Esophagus muscularis mucosa (tissue), 4 donors: ENCODE measurements at regions not wholly inside any gene's neighbourhood (a gene's known extent, or its start where the extent isn't known, plus 50 kb on each side); places are given as distances from the start of the nearest gene placed in this dataset.
"Not testable (repeated sequence)": the region's sequence is repeated elsewhere in the genome, so short reads cannot be mapped to it uniquely, and the experiment has no call there.

ENCODE experiments used
- DNase-seq: peaks from one replicate; pipeline ENCODE4 v3.0.0-alpha.2; 2017; ENCODE audit errors: extremely low spot score
- H3K27ac ChIP-seq, 4 donors: fragments of 200-600 bp; sonication (generic); replicated peaks in 1 of 4; 1 replicate in 3 of 4; 2 replicates in 1 of 4; pipeline ENCODE4 v1.5.1; 2016 to 2019; ENCODE audit warnings: mild to moderate bottlenecking in 1 of 4
- H3K27me3 ChIP-seq, 4 donors: fragments of 200-600 bp; sonication (generic); one replicate each; pipeline versions ENCODE4 v1.5.1 to v1.6.0; 2016 to 2019
- H3K36me3 ChIP-seq, 4 donors: fragments of 200-600 bp; sonication (generic); one replicate each; pipeline ENCODE4 v1.5.1; 2016 to 2019
- H3K4me1 ChIP-seq, 4 donors: fragments of 200-600 bp; sonication (generic); one replicate each; pipeline ENCODE4 v1.5.1; 2016 to 2019
- H3K4me3 ChIP-seq, 4 donors: fragments of 200-600 bp; sonication (generic); 1 replicate in 2 of 4; 2 replicates in 2 of 4; pipeline ENCODE4 v1.5.1; 2016 to 2019; ENCODE audit warnings: mild to moderate bottlenecking in 4 of 4, moderate library complexity in 1 of 4
- H3K9me3 ChIP-seq, 4 donors: fragments of 200-600 bp; sonication (generic); 1 replicate in 3 of 4; 2 replicates in 1 of 4; pipeline ENCODE4 v1.5.1; 2016 to 2019
- CTCF ChIP-seq, 3 experiments: fragments of 200-600 bp in 2 of 3; fragments of 450-650 bp in 1 of 3; sonication (generic) in 2 of 3; IDR thresholded peaks; one replicate each; pipeline ENCODE4 v1.5.1; 2017 to 2019; ENCODE audit warnings: antibody characterized with exemption in 3 of 3, mild to moderate bottlenecking in 2 of 3, moderate library complexity in 1 of 3
- EP300 ChIP-seq: sonication (generic); formaldehyde crosslinking; IDR thresholded peaks from one replicate; pipeline ENCODE4 v1.6.1; 2017; ENCODE audit warnings: antibody characterized with exemption
- POLR2A ChIP-seq: fragments of 450-650 bp; IDR thresholded peaks from one replicate; pipeline ENCODE4 v1.6.1; 2017; ENCODE audit warnings: antibody characterized with exemption, moderate library complexity, mild to moderate bottlenecking, low read depth
- POLR2AphosphoS5 ChIP-seq, 2 donors: sonication (generic); formaldehyde crosslinking; IDR thresholded peaks; one replicate each; pipeline ENCODE4 v1.6.1; 2017; ENCODE audit warnings: antibody characterized with exemption in 2 of 2
- WGBS: methylation state at CpG from one replicate; pipeline ENCODE4 v1.1.5; 2018; 5-methylcytosine and 5-hydroxymethylcytosine counted together
- intact Hi-C: fragments of 100-400 bp; cut with DNase I; formaldehyde crosslinking; loops from one replicate; pipeline ENCODE4 v1.15.1; 2023

GRCh38 chr7:50851891-50852290 lies 69.2 kb upstream of the GRB10 start:
- TF ChIP-seq EP300 (no peak), POLR2AphosphoS5 (IDR thresholded peaks at IDR 0.05) (no peak), CTCF (IDR thresholded peaks at IDR 0.05) (no peak), POLR2A (no peak)
- Histone ChIP-seq H3K9me3 (no peaks in the 10 kb centered on the region), H3K27me3 (peaks cover 0 to under 1% (median 0%) of the 10 kb centered on the region in 4 donors), H3K27ac (no peak overlapping the region), H3K4me3 (no peak overlapping the region), H3K36me3 (no peaks in the 10 kb centered on the region), H3K4me1 (no peaks in the 10 kb centered on the region)
- no peak for DNase-seq
- WGBS, result 70% methylated on average over 6 of the region's 6 CpGs
- intact Hi-C loops, result no loop called here

- no peak for DNase-seq
- TF ChIP-seq EP300 (no peak), POLR2A (no peak), POLR2AphosphoS5 (IDR thresholded peaks at IDR 0.05) (no peak), CTCF (IDR thresholded peaks at IDR 0.05) (no peak)
- Histone ChIP-seq H3K4me3 (no peak overlapping the region), H3K4me1 (no peaks in the 10 kb centered on the region), H3K36me3 (no peaks in the 10 kb centered on the region), H3K27me3 (no peaks in the 10 kb centered on the region), H3K9me3 (no peaks in the 10 kb centered on the region), H3K27ac (no peak overlapping the region)
- WGBS, result 78% methylated on average over 7 of the region's 7 CpGs
- intact Hi-C loops, result no loop called here
These were observed 68.8 kb upstream of the GRB10 start for GRCh38 chr7:50851451-50851850.

- intact Hi-C loops, result no loop called here
- Histone ChIP-seq H3K9me3 (no peaks in the 10 kb centered on the region), H3K4me3 (no peak overlapping the region), H3K4me1 (no peaks in the 10 kb centered on the region), H3K36me3 (no peaks in the 10 kb centered on the region), H3K27ac (no peak overlapping the region), H3K27me3 (no peaks in the 10 kb centered on the region)
- 78% methylated on average over 1 of the region's 1 CpG for WGBS
- TF ChIP-seq EP300 (no peak), POLR2A (no peak), POLR2AphosphoS5 (IDR thresholded peaks at IDR 0.05) (no peak), CTCF (IDR thresholded peaks at IDR 0.05) (no peak)
- no peak for DNase-seq
These were observed 67.3 kb upstream of the GRB10 start for GRCh38 chr7:50849991-50850390.

GRCh38 chr7:50848203-50848602 lies 65.5 kb upstream of the GRB10 start:
- no peak for DNase-seq
- TF ChIP-seq POLR2AphosphoS5 (IDR thresholded peaks at IDR 0.05) (no peak), POLR2A (no peak), EP300 (no peak), CTCF (IDR thresholded peaks at IDR 0.05) (no peak)
- Histone ChIP-seq H3K27me3 (no peaks in the 10 kb centered on the region), H3K27ac (no peak overlapping the region), H3K4me3 (no peak overlapping the region), H3K36me3 (no peaks in the 10 kb centered on the region), H3K9me3 (no peaks in the 10 kb centered on the region), H3K4me1 (no peaks in the 10 kb centered on the region)
- intact Hi-C loops, result no loop called here
- WGBS, result 43% methylated on average over 2 of the region's 2 CpGs

- H3K4me1 ChIP-seq, H3K27ac ChIP-seq, H3K4me3 ChIP-seq, DNase-seq, H3K9me3 ChIP-seq, H3K27me3 ChIP-seq, intact Hi-C loops, H3K36me3 ChIP-seq: not testable (repeated sequence)
- WGBS, result 96% methylated on average over 7 of the region's 7 CpGs
These were observed 62.2 kb upstream of the GRB10 start for GRCh38 chr7:50844861-50845260.
